PFSK-1 (cell line): ENCODE measurements at regions not wholly inside any gene's neighbourhood (a gene's known extent, or its start where the extent isn't known, plus 50 kb on each side); places are given as distances from the start of the nearest gene placed in this dataset.

Experiments
- FOXP2 ChIP-seq: optimal IDR thresholded peaks from 2 replicates; pipeline ENCODE3; 2011; ENCODE audit warnings: borderline replicate concordance, control low read depth, inconsistent platforms; ENCODE audit not compliant: insufficient read depth; ENCODE audit errors: extremely low read length, extremely low read depth
- POLR2AphosphoS5 ChIP-seq: IDR thresholded peaks from 2 replicates; pipeline ENCODE4 v1.6.1; 2012; ENCODE audit warnings: low read depth, mild to moderate bottlenecking, control low read depth, low read length, moderate library complexity
- SIN3A ChIP-seq: IDR thresholded peaks from 2 replicates; pipeline ENCODE4 v1.6.1; 2012; ENCODE audit warnings: mild to moderate bottlenecking, low read length, moderate library complexity, borderline replicate concordance; ENCODE audit not compliant: insufficient read depth
- TAF1 ChIP-seq: IDR thresholded peaks from 2 replicates; pipeline ENCODE4 v1.6.1; 2012; ENCODE audit warnings: low read length, control low read depth, borderline replicate concordance; ENCODE audit not compliant: insufficient read depth
- TF ChIP-seq, protein P1 (sequence below), 2 experiments: IDR thresholded peaks; 2 replicates each; pipeline versions ENCODE4 v1.6.1 to v1.8.0; 2011 to 2012; ENCODE audit warnings: low read depth in 2 of 2, low read length in 2 of 2, control low read depth in 1 of 2, inconsistent platforms in 1 of 2, mild to moderate bottlenecking in 1 of 2, moderate library complexity in 1 of 2; ENCODE audit not compliant: insufficient read depth in 1 of 2

DNA sequence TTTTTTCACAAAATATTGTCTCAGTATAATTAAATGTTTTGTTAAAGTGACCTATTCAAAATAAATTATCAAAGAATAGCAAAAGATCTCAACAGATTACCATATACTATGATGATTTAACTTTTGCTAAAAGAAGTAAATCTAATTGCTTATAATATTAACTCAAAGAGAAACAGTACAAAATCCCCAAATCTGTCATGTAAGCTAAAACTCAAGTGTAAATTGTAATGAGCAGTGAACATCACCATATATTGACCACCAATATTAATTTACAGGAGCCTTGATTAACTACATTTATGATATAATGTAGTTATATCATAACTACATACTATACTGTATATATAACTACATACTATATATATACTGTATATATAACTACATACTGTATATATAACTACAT lies 174.4 kb downstream of the SLC39A8 start:
- TF ChIP-seq FOXP2: no peak
- TF ChIP-seq, protein P1, sequence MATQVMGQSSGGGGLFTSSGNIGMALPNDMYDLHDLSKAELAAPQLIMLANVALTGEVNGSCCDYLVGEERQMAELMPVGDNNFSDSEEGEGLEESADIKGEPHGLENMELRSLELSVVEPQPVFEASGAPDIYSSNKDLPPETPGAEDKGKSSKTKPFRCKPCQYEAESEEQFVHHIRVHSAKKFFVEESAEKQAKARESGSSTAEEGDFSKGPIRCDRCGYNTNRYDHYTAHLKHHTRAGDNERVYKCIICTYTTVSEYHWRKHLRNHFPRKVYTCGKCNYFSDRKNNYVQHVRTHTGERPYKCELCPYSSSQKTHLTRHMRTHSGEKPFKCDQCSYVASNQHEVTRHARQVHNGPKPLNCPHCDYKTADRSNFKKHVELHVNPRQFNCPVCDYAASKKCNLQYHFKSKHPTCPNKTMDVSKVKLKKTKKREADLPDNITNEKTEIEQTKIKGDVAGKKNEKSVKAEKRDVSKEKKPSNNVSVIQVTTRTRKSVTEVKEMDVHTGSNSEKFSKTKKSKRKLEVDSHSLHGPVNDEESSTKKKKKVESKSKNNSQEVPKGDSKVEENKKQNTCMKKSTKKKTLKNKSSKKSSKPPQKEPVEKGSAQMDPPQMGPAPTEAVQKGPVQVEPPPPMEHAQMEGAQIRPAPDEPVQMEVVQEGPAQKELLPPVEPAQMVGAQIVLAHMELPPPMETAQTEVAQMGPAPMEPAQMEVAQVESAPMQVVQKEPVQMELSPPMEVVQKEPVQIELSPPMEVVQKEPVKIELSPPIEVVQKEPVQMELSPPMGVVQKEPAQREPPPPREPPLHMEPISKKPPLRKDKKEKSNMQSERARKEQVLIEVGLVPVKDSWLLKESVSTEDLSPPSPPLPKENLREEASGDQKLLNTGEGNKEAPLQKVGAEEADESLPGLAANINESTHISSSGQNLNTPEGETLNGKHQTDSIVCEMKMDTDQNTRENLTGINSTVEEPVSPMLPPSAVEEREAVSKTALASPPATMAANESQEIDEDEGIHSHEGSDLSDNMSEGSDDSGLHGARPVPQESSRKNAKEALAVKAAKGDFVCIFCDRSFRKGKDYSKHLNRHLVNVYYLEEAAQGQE (IDR thresholded peaks at IDR 0.05; ENCODE audit: insufficient read depth in 1 of 2, low read depth in 2 of 2, low read length in 2 of 2): no peak
- no peak for TF ChIP-seq TAF1
- TF ChIP-seq SIN3A: no peak
- no peak for TF ChIP-seq POLR2AphosphoS5

DNA sequence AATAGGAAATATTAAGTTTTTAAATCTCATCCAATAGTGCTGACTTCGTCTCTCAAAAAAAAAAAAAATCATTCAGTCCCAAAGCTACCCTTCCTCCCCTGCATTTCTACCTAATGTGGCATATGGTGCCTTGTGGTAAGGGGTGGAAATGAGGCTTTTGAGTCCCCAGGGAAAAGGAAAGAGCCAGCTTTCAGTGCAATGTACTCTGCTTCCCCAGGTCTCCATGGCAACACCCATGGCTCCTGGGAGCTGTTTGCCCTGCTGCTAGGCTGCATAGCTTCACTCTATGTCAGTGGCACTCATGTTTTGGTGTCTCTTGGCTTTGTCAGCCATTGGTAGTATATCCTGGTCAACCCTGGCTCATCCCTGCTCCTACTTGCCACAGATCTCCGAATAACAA lies 175.9 kb downstream of the SLC39A8 start:
- no peak for TF ChIP-seq FOXP2
- TF ChIP-seq TAF1: no peak
- TF ChIP-seq, protein P1 (IDR thresholded peaks at IDR 0.05; ENCODE audit: insufficient read depth in 1 of 2, low read depth in 2 of 2, low read length in 2 of 2): no peak
- TF ChIP-seq POLR2AphosphoS5: no peak
- no peak for TF ChIP-seq SIN3A

DNA sequence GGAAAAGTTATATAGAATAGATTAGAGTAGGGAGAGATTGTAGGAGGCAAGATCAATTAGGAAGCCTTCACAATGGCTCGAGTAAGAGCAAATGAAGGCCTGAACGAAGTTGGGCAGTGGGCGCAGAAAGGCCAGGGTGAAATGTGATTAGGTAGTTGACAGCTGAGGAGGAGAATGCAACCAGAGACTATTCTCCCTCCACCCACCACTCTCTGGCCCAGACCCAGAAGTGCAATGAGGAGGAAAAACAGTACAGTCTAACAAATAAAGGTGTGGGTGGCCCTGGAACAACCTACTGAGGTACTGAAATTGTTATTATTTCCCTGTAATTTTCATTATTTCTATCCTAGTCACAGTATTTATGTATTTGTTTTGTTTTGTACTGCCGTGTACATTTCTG lies 176.7 kb downstream of the SLC39A8 start:
- TF ChIP-seq SIN3A: no peak
- no peak for TF ChIP-seq FOXP2
- TF ChIP-seq POLR2AphosphoS5: no peak
- TF ChIP-seq, protein P1 (IDR thresholded peaks at IDR 0.05; ENCODE audit: insufficient read depth in 1 of 2, low read depth in 2 of 2, low read length in 2 of 2): no peak
- TF ChIP-seq TAF1: no peak

DNA sequence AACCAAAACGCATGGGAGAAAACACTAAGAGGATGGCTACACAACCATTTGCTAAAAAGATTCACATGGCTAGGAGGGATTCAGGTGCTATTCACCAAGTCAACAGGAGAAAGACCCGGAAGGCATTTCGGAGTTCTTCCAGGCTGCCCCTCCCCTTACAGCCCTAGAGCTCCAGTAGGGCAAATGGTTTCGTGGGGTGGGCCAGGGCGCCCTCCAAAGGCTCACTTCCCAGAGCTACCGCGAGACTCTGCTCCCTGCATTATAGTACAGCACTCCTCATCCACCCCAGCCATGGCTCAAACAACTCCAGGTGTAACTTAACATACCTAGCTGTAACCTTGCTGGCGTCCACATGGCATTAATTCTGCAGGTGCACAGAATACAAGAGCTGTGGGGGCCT lies 179.7 kb downstream of the SLC39A8 start:
- TF ChIP-seq POLR2AphosphoS5 (no peak), TAF1 (no peak), SIN3A (no peak), FOXP2 (no peak)
- TF ChIP-seq, protein P1 (IDR thresholded peaks at IDR 0.05; ENCODE audit: insufficient read depth in 1 of 2, low read depth in 2 of 2, low read length in 2 of 2): no peak

DNA sequence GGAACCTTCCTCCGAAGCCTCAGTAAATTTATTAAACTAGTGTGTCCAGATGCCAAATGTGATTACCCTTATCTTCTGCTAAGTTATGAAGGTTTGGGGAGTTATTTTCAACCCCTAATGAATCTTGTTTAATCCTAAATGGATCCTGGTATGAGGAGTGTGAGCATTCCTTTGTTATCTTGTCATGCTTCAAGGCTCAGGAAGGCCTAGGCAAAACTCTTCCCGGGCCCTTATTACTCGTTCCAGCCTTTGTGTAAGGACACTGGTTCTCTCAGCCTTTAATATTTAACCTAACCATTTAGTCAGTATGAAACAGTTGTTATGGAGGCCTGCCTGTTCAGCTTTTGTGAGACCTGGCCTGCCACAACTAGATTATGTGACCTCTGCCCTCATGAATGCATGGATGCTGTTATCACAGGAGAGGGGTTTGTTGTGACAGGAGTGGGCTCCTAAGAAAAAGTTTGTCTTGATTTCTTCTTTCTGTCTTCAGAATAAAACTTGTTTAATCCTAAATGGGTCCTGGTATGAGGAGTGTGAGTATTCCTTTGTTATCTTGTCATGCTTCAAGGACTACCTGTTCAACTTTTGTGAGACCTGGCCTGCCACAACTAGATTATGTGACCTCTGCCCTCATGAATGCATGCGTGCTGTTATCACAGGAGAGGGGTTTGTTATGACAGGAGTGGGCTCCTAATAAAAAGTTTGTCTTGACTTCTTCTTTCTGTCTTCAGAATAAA lies 181.7 kb downstream of the SLC39A8 start:
- TF ChIP-seq FOXP2 (no peak), TAF1 (no peak), POLR2AphosphoS5 (no peak), SIN3A (no peak)
- TF ChIP-seq, protein P1 (IDR thresholded peaks at IDR 0.05; ENCODE audit: insufficient read depth in 1 of 2, low read depth in 2 of 2, low read length in 2 of 2): no peak
